GM10248 (cell line): ENCODE measurements at regions not wholly inside any gene's neighbourhood (a gene's known extent, or its start where the extent isn't known, plus 50 kb on each side); places are given as distances from the start of the nearest gene placed in this dataset.

Experiments used
- CTCF ChIA-PET: fragments of 300-600 bp; sonication (Branson Sonifier 250); formaldehyde crosslinking; extraction: SDS; loops from one replicate; lab custom pipeline; 2021; ENCODE audit warnings: antibody characterized with exemption; lab: Yijun Ruan, JAX
- POLR2A ChIA-PET: fragments of 350-650 bp; sonication (Branson Sonifier 250); formaldehyde crosslinking; extraction: SDS; loops from one replicate; lab custom pipeline; 2020; ENCODE audit warnings: antibody characterized with exemption; lab: Yijun Ruan, JAX
- DNase-seq: peaks from one replicate; pipeline ENCODE4 v3.0.0; 2012; ENCODE audit errors: extremely low spot score
- TF ChIP-seq, protein P1 (sequence below): IDR thresholded peaks from 2 replicates; pipeline ENCODE4 v1.5.1; 2012; ENCODE audit warnings: mild to moderate bottlenecking, low read depth; ENCODE audit errors: extremely low read depth, missing control alignments, control extremely low read depth

GRCh38 chr22:27269751-27270543, 531.6 kb downstream of the MN1 start:
- TF ChIP-seq, protein P1, sequence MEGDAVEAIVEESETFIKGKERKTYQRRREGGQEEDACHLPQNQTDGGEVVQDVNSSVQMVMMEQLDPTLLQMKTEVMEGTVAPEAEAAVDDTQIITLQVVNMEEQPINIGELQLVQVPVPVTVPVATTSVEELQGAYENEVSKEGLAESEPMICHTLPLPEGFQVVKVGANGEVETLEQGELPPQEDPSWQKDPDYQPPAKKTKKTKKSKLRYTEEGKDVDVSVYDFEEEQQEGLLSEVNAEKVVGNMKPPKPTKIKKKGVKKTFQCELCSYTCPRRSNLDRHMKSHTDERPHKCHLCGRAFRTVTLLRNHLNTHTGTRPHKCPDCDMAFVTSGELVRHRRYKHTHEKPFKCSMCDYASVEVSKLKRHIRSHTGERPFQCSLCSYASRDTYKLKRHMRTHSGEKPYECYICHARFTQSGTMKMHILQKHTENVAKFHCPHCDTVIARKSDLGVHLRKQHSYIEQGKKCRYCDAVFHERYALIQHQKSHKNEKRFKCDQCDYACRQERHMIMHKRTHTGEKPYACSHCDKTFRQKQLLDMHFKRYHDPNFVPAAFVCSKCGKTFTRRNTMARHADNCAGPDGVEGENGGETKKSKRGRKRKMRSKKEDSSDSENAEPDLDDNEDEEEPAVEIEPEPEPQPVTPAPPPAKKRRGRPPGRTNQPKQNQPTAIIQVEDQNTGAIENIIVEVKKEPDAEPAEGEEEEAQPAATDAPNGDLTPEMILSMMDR: no peak
- CTCF ChIA-PET: no interaction called here
- POLR2A ChIA-PET: no interaction called here
- no peak for DNase-seq

DNA sequence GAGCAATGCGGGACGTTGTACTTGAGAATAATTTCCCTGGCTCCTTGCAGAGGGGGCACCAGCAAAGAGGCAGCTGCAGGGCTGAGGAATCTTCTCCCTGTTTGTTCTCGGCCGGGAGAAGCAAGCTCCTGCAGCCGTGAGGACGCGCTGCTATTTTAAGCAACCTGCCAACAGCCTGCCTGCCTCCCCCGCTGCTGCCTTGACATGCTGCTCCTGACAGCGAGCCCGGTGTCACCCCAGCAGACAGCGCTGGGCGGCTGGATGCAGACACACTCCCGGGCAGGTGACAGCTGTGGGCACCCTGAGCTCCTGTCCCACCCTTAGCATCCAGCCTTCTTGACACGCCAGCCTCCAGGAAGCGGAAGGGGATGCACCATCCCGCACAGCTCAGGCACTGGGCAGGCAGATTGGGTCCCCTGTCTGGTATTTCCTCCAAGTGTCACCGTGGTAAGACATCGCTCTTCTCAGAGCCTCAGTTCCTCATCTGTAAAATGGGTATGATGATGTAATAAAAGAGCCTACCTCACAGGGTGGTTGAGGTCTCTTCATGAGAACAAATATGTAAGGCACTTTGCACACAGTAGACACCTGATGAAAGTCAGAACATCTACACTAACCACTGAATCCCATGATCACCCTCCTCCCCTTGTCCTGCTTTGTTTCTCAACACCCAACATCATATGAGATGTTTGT, 530.6 kb downstream of the MN1 start:
- POLR2A ChIA-PET: no interaction called here
- TF ChIP-seq, protein P1: no peak
- CTCF ChIA-PET: no interaction called here
- no peak for DNase-seq

- no peak for DNase-seq
- CTCF ChIA-PET: interaction anchor here (1.3 kb wide), 1 partner anchor 12 kb away, joined by 3 read pairs; no protein-coding TSS in a partner anchor
- TF ChIP-seq, protein P1: no peak
- POLR2A ChIA-PET: no interaction called here
Observed at GRCh38 chr22:27273436-27273835, 528.1 kb downstream of the MN1 start.

DNA sequence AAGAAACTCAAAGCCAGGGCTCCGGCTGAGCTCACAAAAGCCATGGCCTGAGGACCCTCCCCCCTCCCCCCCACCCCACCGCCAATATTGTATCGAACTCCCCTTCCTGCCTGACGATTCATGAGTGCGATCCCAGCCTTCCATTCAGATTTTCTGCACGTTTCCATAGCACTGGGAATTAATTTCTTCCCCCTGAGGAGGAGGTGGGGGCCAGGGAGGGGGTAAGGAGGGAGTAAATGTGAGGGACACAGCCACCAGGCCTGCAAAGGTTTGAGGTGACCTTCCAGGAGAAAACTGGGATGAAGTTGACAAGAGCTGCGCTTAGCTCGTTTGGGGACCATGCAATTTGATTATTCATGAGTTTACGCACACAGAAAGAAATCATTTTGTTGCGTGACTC, 527.7 kb downstream of the MN1 start:
- TF ChIP-seq, protein P1: no peak
- DNase-seq: no peak
- CTCF ChIA-PET: no interaction called here
- POLR2A ChIA-PET: no interaction called here

- POLR2A ChIA-PET: no interaction called here
- CTCF ChIA-PET: interaction anchor here (0.9 kb wide), 1 partner anchor 33 kb away, joined by 3 read pairs; no protein-coding TSS in a partner anchor
- DNase-seq: no peak
Observed at GRCh38 chr22:27274770-27275449, 526.6 kb downstream of the MN1 start.

GRCh38 chr22:27278946-27279345, 522.6 kb downstream of the MN1 start:
- DNase-seq: no peak

More at GRCh38 chr22:27274770-27275449, 526.6 kb downstream of the MN1 start:
- TF ChIP-seq, protein P1: no peak

More at GRCh38 chr22:27278946-27279345, 522.6 kb downstream of the MN1 start:
- TF ChIP-seq, protein P1: no peak
- POLR2A ChIA-PET: no interaction called here
- CTCF ChIA-PET: no interaction called here
